ENCODE measurements at regions not wholly inside any gene's neighbourhood (a gene's known extent, or its start where the extent isn't known, plus 50 kb on each side); places are given as distances from the start of the nearest gene placed in this dataset.

DNA sequence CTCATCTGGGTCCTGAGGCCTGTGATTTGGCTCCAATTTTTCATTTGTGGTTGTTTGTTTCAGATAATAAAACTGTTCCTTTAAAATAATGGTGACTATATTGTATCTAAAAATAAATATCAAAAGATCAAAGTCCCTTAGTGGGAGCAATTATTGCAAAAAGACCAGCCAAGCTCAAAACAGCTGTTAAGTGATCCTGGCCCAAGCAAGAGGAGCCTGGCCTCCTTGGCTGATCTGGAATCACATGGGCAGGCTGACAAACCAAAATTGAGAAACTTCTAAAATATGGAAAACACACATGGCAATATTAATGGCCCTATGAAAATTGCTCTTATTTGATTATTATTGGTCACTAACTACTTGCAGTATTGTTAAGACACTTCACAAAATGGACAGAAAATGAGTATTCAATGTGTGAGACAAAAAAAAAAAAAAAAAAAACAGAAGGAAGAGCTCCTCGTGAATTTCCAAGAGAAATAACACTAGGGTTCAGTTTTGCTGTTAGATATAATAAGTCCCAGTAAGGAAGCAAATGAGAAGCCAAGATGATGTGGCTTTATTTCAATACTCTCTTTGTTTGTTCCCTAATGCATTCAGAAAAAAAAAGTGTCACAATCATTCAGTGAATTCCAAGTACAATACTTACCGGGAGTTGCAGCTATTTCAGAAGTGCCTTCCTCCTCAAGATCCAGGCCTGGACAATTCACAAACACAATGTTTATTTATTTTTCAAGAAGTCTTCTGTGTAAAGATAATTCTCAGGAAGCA lies 105.1 kb downstream of the SEC16B start:
- DNase-seq (ENCODE audit: low read depth, low spot score) = no peak
- TF ChIP-seq CTCF (IDR thresholded peaks at IDR 0.05; ENCODE audit: insufficient read depth, low read length, missing control alignments) = no peak
- CTCF ChIA-PET = interaction anchor here (1.4 kb wide), 1 partner anchor 10 kb away, joined by 4 read pairs; no protein-coding TSS in a partner anchor
- no peak overlapping the region for H3K4me3 ChIP-seq (ENCODE audit: low read depth, low read length)
- POLR2A ChIA-PET = no interaction called here

- CTCF ChIA-PET = no interaction called here
- no peak for DNase-seq (ENCODE audit: low read depth, low spot score)
- POLR2A ChIA-PET = no interaction called here
- TF ChIP-seq CTCF (IDR thresholded peaks at IDR 0.05; ENCODE audit: insufficient read depth, low read length, missing control alignments) = no peak
- no peak overlapping the region for H3K4me3 ChIP-seq (ENCODE audit: low read depth, low read length)
Observed at GRCh38 chr1:177863796-177864195, 106.1 kb downstream of the SEC16B start.

DNA sequence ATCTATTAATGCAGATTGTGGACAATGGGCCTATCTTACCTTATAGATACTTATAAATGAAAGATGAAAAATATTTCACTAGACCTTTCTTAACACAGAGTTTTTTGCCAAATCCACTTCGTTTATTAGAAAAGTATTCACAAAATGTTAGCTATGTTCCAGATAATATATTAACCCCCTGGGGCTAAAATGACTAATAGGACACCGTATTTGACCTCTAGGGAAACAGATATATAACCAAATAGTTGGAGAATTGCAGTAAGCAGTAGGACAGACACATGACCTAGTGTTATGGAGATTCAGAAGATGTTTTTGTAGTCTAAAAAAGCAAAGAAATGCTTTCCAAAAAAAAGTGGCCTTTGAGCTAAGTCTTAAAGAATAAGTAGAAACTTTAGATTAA lies 106.9 kb downstream of the SEC16B start:
- POLR2A ChIA-PET = no interaction called here
- no peak overlapping the region for H3K4me3 ChIP-seq (ENCODE audit: low read depth, low read length)
- no peak for DNase-seq (ENCODE audit: low read depth, low spot score)
- TF ChIP-seq CTCF (IDR thresholded peaks at IDR 0.05; ENCODE audit: insufficient read depth, low read length, missing control alignments) = no peak
- CTCF ChIA-PET = interaction anchor here (0.9 kb wide), 1 partner anchor 12 kb away, joined by 3 read pairs; no protein-coding TSS in a partner anchor

DNA sequence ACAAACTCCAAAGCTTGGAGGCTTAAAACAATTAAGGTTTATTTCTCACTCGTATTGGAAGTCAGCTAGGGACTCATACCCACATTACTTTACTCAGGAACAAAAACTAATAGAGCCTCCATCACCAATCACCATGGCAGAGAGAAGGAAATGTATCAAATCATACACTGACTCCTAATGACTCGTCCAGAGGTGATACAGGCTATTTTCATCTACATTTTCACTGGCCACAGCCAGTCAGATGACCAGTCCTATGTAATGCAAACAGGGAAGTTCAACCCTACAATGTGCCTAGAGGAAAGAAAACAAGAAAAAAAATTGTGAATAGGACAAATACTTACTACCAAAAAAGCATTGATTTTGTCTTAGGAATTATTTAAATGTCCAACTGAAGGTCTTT lies 110.3 kb downstream of the SEC16B start:
- no peak for DNase-seq (ENCODE audit: low read depth, low spot score)
- no peak for TF ChIP-seq CTCF (IDR thresholded peaks at IDR 0.05; ENCODE audit: insufficient read depth, low read length, missing control alignments)
- ChIA-PET CTCF (no interaction called here), POLR2A (no interaction called here)
- H3K4me3 ChIP-seq (ENCODE audit: low read depth, low read length) = no peak overlapping the region

GRCh38 chr1:177858332-177858821 lies 111.5 kb downstream of the SEC16B start:
- ChIA-PET CTCF (interaction anchor here (0.9 to 1.6 kb wide), 2 partner anchors 10 to 90 kb away, joined by 3 read pairs; no protein-coding TSS in a partner anchor), POLR2A (no interaction called here)
- H3K4me3 ChIP-seq (ENCODE audit: low read depth, low read length) = no peak overlapping the region

More at GRCh38 chr1:177858332-177858821, 111.5 kb downstream of the SEC16B start:
- DNase-seq (ENCODE audit: low read depth, low spot score) = no peak
- no peak for TF ChIP-seq CTCF (IDR thresholded peaks at IDR 0.05; ENCODE audit: insufficient read depth, low read length, missing control alignments)
